ENCODE measurements at regions not wholly inside any gene's neighbourhood (a gene's known extent, or its start where the extent isn't known, plus 50 kb on each side); places are given as distances from the start of the nearest gene placed in this dataset.
"Not testable (repeated sequence)": the region's sequence is repeated elsewhere in the genome, so short reads cannot be mapped to it uniquely, and the experiment has no call there.

DNA sequence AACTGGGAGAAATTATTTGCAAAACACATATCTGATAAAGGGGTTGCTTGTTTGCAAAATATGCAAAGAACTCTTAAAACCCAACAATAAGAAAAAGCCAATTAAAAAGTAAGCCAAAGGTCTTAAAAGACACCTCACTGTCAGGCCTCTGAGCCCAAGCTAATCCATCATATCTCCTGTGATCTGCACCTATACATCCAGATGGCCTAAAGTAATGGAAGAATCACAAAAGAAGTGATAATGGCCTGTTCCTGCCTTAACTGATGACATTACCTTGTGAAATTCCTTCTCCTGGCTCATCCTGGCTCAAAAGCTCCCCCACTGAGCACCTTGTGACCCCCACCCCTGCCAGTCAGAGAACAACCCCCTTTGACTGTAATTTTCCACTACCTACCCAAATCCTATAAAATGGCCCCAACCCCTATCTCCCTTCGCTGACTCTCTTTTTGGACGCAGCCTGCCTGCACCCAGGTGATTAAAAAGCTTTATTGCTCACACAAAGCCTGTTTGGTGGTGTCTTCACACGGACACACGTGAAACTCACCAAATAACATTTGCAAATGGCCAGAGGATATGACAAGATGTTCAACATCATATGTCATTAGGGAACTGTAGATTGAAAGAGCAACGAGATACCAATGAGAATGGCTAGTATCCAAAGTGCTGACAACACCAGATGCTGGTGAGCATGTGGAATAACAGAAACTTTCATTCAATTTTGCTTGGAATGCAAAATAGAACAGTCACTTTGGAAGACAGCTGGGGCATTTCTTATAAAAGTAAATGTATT is 565.0 kb upstream of the ADGRB3 start:
- no peaks in the 10 kb centered on the region for H3K4me1 ChIP-seq
- H3K27me3 ChIP-seq: no peaks in the 10 kb centered on the region
- TF ChIP-seq, protein P1, sequence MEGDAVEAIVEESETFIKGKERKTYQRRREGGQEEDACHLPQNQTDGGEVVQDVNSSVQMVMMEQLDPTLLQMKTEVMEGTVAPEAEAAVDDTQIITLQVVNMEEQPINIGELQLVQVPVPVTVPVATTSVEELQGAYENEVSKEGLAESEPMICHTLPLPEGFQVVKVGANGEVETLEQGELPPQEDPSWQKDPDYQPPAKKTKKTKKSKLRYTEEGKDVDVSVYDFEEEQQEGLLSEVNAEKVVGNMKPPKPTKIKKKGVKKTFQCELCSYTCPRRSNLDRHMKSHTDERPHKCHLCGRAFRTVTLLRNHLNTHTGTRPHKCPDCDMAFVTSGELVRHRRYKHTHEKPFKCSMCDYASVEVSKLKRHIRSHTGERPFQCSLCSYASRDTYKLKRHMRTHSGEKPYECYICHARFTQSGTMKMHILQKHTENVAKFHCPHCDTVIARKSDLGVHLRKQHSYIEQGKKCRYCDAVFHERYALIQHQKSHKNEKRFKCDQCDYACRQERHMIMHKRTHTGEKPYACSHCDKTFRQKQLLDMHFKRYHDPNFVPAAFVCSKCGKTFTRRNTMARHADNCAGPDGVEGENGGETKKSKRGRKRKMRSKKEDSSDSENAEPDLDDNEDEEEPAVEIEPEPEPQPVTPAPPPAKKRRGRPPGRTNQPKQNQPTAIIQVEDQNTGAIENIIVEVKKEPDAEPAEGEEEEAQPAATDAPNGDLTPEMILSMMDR (IDR thresholded peaks at IDR 0.05): no peak
- H3K4me3 ChIP-seq: no peak overlapping the region
- H3K9me3 ChIP-seq: no peaks in the 10 kb centered on the region
- no peaks in the 10 kb centered on the region for H3K36me3 ChIP-seq
- H3K27ac ChIP-seq: no peak overlapping the region
- no peak for DNase-seq (ENCODE audit: low spot score)

DNA sequence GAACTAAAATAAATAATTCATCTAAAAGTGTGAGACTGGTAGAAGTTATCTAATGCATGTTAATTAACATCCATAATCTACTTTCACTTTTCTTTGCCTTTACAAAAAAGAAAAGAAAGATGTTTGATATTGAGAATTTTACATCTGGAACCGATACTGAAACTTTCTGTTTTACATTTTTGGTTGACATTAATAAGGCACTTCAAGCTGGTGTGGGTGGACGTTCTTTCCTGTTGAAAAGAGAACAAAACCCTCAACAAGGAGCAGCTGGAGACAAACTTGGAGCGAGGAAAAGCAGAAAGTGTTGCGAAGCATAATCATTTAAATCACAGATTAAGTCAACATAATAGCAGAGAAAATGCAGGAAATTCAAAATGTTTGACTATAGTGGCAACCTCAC is 575.2 kb upstream of the ADGRB3 start:
- TF ChIP-seq, protein P1 (IDR thresholded peaks at IDR 0.05): no peak
- H3K27me3 ChIP-seq: no peaks in the 10 kb centered on the region
- no peaks in the 10 kb centered on the region for H3K9me3 ChIP-seq
- H3K27ac ChIP-seq: no peak overlapping the region
- DNase-seq (ENCODE audit: low spot score): no peak
- H3K4me1 ChIP-seq: no peaks in the 10 kb centered on the region
- H3K36me3 ChIP-seq: no peaks in the 10 kb centered on the region
- H3K4me3 ChIP-seq: no peak overlapping the region

DNA sequence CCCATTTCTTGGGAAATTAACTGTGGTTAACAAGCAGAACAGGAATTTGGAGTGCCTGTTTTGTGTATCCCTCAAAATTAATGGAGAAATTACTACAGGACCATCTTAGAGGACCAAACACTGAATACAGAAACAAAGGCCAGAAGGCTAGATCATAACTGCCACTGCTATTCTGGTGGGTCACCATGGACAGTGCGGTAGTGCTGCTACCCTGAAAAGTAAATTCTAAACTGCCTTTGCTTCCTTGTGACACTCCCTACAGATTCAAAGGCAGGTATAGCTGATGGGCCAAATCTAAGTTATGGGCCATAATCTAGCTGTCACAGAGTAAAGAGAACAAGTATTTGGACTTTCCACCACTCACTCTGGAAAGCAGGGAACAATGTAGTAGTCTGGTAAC is 575.8 kb upstream of the ADGRB3 start:
- Histone ChIP-seq H3K4me3 (no peak overlapping the region), H3K27ac (no peak overlapping the region), H3K36me3 (no peaks in the 10 kb centered on the region), H3K27me3 (no peaks in the 10 kb centered on the region), H3K9me3 (no peaks in the 10 kb centered on the region), H3K4me1 (no peaks in the 10 kb centered on the region)
- TF ChIP-seq, protein P1 (IDR thresholded peaks at IDR 0.05): no peak
- DNase-seq (ENCODE audit: low spot score): no peak

DNA sequence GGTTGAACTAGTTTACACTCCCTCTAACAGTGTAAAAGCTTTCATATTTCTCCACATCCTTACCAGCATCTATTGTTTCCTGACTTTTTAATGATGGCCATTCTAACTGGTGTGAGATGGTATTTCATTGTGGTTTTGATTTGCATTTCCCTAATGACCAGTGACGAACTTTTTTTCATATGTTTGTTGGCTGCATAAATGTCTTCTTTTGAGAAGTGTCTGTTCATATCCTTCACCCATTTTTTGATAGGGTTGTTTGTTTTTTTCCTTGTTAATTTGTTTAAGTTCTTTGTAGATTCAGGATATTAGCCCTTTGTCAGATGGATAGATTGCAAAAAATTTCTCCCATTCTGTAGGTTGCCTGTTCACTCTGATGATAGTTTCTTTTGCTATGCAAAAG is 578.5 kb upstream of the ADGRB3 start:
- not testable (repeated sequence) for H3K4me1 ChIP-seq; DNase-seq (ENCODE audit: low spot score); H3K27ac ChIP-seq; H3K9me3 ChIP-seq; H3K36me3 ChIP-seq; H3K27me3 ChIP-seq; H3K4me3 ChIP-seq

DNA sequence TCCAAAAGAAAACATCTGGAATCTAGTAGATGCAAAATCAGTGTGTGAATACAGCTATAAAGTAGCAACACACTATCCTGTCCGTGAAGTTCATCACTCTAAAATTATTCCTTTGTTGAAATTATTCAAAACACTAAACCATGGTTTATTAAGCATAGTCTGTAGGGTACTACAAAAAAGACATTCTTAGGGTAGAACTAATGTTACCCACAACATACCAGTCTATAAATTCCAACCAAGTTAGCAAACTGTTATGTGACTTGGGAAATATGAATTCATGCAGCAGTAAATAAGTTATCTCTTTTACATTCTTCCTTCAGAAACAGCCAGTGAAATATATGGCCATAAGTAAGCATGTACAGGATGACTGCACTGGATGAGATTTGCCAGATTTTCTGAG is 580.3 kb upstream of the ADGRB3 start:
- H3K4me3 ChIP-seq: no peak overlapping the region
- no peaks in the 10 kb centered on the region for H3K9me3 ChIP-seq
- no peaks in the 10 kb centered on the region for H3K27me3 ChIP-seq
- H3K4me1 ChIP-seq: no peaks in the 10 kb centered on the region
- H3K27ac ChIP-seq: no peak overlapping the region
- no peak for DNase-seq (ENCODE audit: low spot score)
- TF ChIP-seq, protein P1 (IDR thresholded peaks at IDR 0.05): no peak
- no peaks in the 10 kb centered on the region for H3K36me3 ChIP-seq

DNA sequence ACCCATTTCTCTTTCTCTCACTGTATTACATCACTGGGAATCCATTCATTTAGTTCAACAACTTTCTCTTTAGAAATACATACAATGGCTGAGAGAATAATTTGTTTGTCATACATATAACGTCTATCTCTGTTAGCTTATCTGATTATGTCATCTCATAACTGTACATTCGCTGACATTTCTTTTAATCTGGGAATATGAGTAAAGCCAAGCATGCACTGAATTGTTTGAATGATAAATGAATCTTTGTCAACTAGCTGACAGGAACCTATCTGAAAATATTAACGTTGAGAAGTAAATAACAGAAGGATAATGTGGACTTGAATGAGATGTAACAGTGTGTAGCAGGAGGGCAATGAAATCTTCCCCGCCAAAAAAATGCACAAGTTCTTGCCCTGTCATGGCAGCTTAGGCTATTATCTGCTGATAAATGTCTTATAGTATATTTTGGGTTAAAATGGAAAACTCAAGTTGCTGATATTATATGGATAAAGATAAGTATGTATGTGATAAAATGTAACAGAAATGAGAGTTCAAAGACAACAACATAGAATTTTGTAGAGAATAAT is 581.2 kb upstream of the ADGRB3 start:
- TF ChIP-seq, protein P1 (IDR thresholded peaks at IDR 0.05): no peak
- H3K4me3 ChIP-seq: no peak overlapping the region
- H3K4me1 ChIP-seq: no peaks in the 10 kb centered on the region
- no peak for DNase-seq (ENCODE audit: low spot score)
- H3K9me3 ChIP-seq: no peaks in the 10 kb centered on the region
- no peak overlapping the region for H3K27ac ChIP-seq
- no peaks in the 10 kb centered on the region for H3K27me3 ChIP-seq
- no peaks in the 10 kb centered on the region for H3K36me3 ChIP-seq

Data from right atrium auricular region (tissue), 2 donors.